K562 (cell line): ENCODE measurements at regions not wholly inside any gene's neighbourhood (a gene's known extent, or its start where the extent isn't known, plus 50 kb on each side); places are given as distances from the start of the nearest gene placed in this dataset.

Source experiments
- COPS2 ChIP-seq: fragments of 450-650 bp; conservative IDR thresholded peaks from 2 replicates; pipeline ENCODE4 v1.6.1; 2016; ENCODE audit warnings: mild to moderate bottlenecking, moderate library complexity
- PCBP1 ChIP-seq: fragments of 200-400 bp; formaldehyde crosslinking; IDR thresholded peaks from 2 replicates; pipeline ENCODE4 v1.6.1; 2018; ENCODE audit warnings: mild to moderate bottlenecking, low read depth, low read length; ENCODE audit not compliant: poor library complexity, severe bottlenecking
- POLR2AphosphoS5 ChIP-seq: IDR thresholded peaks from 2 replicates; pipeline ENCODE4 v1.6.1; 2011; ENCODE audit warnings: mild to moderate bottlenecking, low read depth, low read length, moderate library complexity; ENCODE audit not compliant: control insufficient read depth, insufficient read depth
- ZBTB7A ChIP-seq: IDR thresholded peaks from 2 replicates; pipeline ENCODE4 v1.6.1; 2011; ENCODE audit warnings: low read depth, mild to moderate bottlenecking, low read length, moderate library complexity, borderline replicate concordance; ENCODE audit not compliant: control insufficient read depth
- TF ChIP-seq, protein P1 (sequence below), 3 experiments: IDR thresholded peaks in 2 of 3; conservative IDR thresholded peaks in 1 of 3; 2 replicates each; pipeline ENCODE4 v1.5.1; 2011 to 2012; ENCODE audit warnings: low read length in 3 of 3, mild to moderate bottlenecking in 3 of 3, control low read depth in 2 of 3, improper control_type of control experiment in 1 of 3, inconsistent platforms in 1 of 3, low read depth in 1 of 3, mixed read lengths in 1 of 3, moderate library complexity in 1 of 3; ENCODE audit not compliant: insufficient read depth in 2 of 3
- TF ChIP-seq, protein P2 (sequence below): IDR thresholded peaks from 2 replicates; pipeline ENCODE4 v1.6.1; 2012; ENCODE audit warnings: low read depth, low read length, improper control_type of control experiment, borderline replicate concordance

DNA sequence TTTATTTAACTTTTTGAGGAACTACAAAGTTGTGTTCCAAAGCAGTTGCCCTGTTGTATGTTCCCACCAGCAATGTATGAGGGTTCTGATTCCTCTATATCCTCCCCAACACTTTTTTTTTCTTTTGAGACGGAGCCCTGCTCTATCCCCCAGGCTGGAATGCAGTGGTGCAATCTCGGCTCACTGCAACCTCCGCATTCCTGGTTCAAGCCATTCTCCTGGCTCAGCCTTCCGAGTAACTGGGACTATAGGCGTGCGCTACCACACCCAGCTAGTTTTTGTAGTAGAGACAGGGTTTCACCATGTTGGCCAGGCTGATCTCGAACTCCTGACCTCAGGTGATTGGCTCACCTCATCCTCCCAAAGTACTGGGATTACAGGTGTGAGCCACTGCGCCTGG, 60.4 kb upstream of the ENAH start:
- TF ChIP-seq, protein P1, sequence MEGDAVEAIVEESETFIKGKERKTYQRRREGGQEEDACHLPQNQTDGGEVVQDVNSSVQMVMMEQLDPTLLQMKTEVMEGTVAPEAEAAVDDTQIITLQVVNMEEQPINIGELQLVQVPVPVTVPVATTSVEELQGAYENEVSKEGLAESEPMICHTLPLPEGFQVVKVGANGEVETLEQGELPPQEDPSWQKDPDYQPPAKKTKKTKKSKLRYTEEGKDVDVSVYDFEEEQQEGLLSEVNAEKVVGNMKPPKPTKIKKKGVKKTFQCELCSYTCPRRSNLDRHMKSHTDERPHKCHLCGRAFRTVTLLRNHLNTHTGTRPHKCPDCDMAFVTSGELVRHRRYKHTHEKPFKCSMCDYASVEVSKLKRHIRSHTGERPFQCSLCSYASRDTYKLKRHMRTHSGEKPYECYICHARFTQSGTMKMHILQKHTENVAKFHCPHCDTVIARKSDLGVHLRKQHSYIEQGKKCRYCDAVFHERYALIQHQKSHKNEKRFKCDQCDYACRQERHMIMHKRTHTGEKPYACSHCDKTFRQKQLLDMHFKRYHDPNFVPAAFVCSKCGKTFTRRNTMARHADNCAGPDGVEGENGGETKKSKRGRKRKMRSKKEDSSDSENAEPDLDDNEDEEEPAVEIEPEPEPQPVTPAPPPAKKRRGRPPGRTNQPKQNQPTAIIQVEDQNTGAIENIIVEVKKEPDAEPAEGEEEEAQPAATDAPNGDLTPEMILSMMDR (IDR thresholded peaks at IDR 0.05 in 2 of 3, conservative IDR thresholded peaks at IDR 0.05 in 1 of 3; ENCODE audit: insufficient read depth in 2 of 3, low read depth in 1 of 3, low read length in 3 of 3) = no peak
- no peak for TF ChIP-seq COPS2
- TF ChIP-seq ZBTB7A = no peak
- TF ChIP-seq, protein P2, sequence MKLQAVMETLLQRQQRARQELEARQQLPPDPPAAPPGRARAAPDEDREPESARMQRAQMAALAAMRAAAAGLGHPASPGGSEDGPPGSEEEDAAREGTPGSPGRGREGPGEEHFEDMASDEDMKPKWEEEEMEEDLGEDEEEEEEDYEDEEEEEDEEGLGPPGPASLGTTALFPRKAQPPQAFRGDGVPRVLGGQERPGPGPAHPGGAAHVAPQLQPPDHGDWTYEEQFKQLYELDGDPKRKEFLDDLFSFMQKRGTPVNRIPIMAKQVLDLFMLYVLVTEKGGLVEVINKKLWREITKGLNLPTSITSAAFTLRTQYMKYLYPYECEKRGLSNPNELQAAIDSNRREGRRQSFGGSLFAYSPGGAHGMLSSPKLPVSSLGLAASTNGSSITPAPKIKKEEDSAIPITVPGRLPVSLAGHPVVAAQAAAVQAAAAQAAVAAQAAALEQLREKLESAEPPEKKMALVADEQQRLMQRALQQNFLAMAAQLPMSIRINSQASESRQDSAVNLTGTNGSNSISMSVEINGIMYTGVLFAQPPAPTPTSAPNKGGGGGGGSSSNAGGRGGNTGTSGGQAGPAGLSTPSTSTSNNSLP = no peak
- TF ChIP-seq PCBP1 = no peak
- no peak for TF ChIP-seq POLR2AphosphoS5
